Chondrocyte (in vitro differentiated cells): ENCODE measurements at regions not wholly inside any gene's neighbourhood (a gene's known extent, or its start where the extent isn't known, plus 50 kb on each side); places are given as distances from the start of the nearest gene placed in this dataset.

ENCODE experiments used
- DNase-seq: peaks from one replicate; pipeline ENCODE4 v3.0.0; 2021; ENCODE audit warnings: mixed read lengths, low spot score
- H3K27ac Mint-ChIP-seq: one replicate; pipeline ENCODE4 v1.8.0; 2021; ENCODE audit warnings: mild to moderate bottlenecking, moderate library complexity, mixed read lengths; ENCODE audit not compliant: unreplicated experiment
- H3K27me3 Mint-ChIP-seq: 2 replicates; pipeline ENCODE4 v1.8.0; 2021; ENCODE audit warnings: low read depth, mixed read lengths
- H3K36me3 Mint-ChIP-seq: 2 replicates; pipeline ENCODE4 v1.8.0; 2021; ENCODE audit warnings: low read depth, mixed read lengths
- H3K4me1 Mint-ChIP-seq: 2 replicates; pipeline ENCODE4 v1.8.0; 2021; ENCODE audit warnings: low read depth, mild to moderate bottlenecking, mixed read lengths
- H3K4me3 Mint-ChIP-seq: one replicate; pipeline ENCODE4 v1.8.0; 2021; ENCODE audit warnings: mild to moderate bottlenecking, moderate library complexity, mixed read lengths; ENCODE audit not compliant: unreplicated experiment
- H3K9me3 Mint-ChIP-seq: 2 replicates; pipeline ENCODE4 v1.8.0; 2021; ENCODE audit warnings: low read depth, mixed read lengths
- TF ChIP-seq, protein P1 (sequence below): fragments of 200-600 bp; sonication (generic); IDR thresholded peaks from 2 replicates; pipeline ENCODE4 v1.5.0; 2021; ENCODE audit warnings: antibody characterized with exemption, mild to moderate bottlenecking, moderate library complexity

DNA sequence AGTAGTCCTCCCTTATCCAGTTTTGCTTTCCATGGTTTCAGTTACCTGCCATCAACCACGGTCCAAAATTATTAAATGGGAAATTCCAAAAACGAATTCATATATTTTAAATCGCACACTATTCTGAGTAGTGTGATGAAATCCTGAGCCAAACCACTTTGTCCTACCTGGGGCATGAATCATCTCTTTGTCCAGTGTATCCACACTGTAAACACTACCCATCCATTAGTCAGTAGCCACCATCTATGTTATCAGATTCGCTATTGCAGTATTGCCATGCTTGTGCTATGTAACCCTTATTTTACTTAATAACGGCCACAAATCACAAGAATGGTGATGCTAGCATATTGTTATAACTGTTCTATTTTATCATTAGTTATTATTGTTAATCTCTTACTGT lies 704.6 kb downstream of the SMARCA1 start:
- no peaks in the 10 kb centered on the region for H3K27me3 Mint-ChIP-seq
- no peak overlapping the region for H3K4me3 Mint-ChIP-seq
- H3K27ac Mint-ChIP-seq: no peak overlapping the region
- TF ChIP-seq, protein P1, sequence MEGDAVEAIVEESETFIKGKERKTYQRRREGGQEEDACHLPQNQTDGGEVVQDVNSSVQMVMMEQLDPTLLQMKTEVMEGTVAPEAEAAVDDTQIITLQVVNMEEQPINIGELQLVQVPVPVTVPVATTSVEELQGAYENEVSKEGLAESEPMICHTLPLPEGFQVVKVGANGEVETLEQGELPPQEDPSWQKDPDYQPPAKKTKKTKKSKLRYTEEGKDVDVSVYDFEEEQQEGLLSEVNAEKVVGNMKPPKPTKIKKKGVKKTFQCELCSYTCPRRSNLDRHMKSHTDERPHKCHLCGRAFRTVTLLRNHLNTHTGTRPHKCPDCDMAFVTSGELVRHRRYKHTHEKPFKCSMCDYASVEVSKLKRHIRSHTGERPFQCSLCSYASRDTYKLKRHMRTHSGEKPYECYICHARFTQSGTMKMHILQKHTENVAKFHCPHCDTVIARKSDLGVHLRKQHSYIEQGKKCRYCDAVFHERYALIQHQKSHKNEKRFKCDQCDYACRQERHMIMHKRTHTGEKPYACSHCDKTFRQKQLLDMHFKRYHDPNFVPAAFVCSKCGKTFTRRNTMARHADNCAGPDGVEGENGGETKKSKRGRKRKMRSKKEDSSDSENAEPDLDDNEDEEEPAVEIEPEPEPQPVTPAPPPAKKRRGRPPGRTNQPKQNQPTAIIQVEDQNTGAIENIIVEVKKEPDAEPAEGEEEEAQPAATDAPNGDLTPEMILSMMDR: no peak
- H3K9me3 Mint-ChIP-seq: peaks cover 2% of the 10 kb centered on the region
- no peaks in the 10 kb centered on the region for H3K4me1 Mint-ChIP-seq
- H3K36me3 Mint-ChIP-seq: no peaks in the 10 kb centered on the region
- DNase-seq: no peak

DNA sequence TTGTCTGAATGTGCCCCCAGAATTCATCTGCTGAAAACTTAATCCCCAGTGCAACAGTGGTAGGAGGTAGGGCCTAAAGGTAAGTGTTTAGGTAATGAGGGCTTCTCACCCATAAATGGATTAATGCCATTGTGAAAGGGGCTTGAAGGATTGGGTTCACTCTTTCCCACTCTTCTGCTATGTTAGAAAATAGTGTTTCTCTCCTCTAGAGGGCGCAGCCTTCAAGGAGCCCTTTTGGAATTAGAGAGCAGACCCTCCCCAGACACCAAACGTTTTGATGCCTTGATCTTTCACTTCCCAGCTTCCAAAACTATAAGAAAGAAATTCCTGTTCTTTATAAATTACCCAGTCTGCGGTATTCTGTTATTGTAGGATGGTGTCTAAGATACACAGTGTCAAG lies 706.4 kb downstream of the SMARCA1 start:
- Mint-ChIP-seq H3K9me3 (peaks cover 2% of the 10 kb centered on the region), H3K27ac (no peak overlapping the region), H3K36me3 (no peaks in the 10 kb centered on the region), H3K27me3 (no peaks in the 10 kb centered on the region), H3K4me3 (no peak overlapping the region), H3K4me1 (no peaks in the 10 kb centered on the region)
- TF ChIP-seq, protein P1: peak; percentile 65
- DNase-seq: no peak

DNA sequence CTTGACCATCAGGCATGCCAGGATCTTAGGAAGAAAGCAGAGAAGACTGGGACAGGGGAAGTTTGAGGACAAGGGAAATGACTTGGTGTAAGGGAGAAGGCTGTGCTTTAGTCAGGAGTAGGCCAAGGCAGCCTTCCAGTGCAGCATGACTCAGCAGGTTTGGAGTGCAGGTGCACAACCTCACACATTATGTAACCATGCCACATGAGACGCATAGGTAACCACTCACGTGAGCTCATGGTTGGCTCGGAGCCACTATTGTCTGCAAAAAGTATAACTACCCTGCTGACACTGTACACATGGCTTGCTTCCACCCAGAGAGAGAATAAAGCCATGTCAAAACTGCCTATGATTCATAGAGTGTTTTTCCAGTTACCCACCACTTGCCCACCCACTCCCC lies 715.9 kb downstream of the SMARCA1 start:
- Mint-ChIP-seq H3K27ac (no peak overlapping the region), H3K27me3 (no peaks in the 10 kb centered on the region), H3K36me3 (no peaks in the 10 kb centered on the region), H3K4me1 (no peaks in the 10 kb centered on the region), H3K4me3 (no peak overlapping the region), H3K9me3 (peaks cover 34% of the 10 kb centered on the region)
- no peak for DNase-seq
- TF ChIP-seq, protein P1: no peak

DNA sequence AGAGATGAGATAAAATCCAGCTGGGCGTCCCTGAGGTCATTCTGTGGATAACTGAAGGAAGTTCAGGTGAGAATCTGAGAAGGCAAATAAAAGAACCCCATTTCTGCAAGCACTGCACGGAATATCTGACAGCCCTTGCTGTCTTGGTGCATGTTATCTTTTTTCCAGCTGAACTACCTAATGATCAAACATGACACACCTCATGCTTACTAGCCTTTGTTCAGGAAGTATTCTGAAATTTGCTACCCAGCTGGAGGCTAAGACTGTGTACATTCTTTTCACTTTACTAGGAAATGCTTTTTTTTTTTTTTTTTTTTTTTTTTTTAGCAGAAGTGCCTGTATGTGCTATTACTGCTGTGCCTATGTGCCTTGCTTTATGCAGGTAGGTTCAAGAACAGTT lies 718.1 kb downstream of the SMARCA1 start:
- peaks cover 29% of the 10 kb centered on the region for H3K9me3 Mint-ChIP-seq

DNA sequence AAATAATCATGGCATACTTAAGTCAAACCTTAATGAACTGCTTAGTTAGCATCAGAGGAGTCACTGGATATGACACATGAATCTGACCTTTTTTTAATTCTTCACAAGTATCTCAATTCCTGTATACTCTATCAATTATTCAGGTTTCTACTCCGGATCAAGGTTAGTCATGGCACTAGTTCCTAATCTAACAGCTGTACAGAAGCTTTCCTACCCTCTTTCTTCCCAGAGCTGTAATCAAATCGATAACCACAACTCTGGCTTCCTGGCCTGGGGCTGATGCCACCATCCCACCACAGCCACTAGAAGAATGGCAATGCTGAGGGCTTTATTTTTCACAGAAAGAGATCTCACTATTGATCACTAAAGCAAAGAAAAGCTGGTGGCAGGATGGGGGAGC lies 718.5 kb downstream of the SMARCA1 start:
- H3K4me3 Mint-ChIP-seq: no peak overlapping the region
- TF ChIP-seq, protein P1: no peak
- H3K27ac Mint-ChIP-seq: no peak overlapping the region
- H3K27me3 Mint-ChIP-seq: no peaks in the 10 kb centered on the region
- no peaks in the 10 kb centered on the region for H3K36me3 Mint-ChIP-seq
- no peak for DNase-seq
- H3K4me1 Mint-ChIP-seq: no peaks in the 10 kb centered on the region
- H3K9me3 Mint-ChIP-seq: peaks cover 25% of the 10 kb centered on the region

More for the DNA sequence above, 718.1 kb downstream of the SMARCA1 start:
- Mint-ChIP-seq H3K27ac (no peak overlapping the region), H3K27me3 (no peaks in the 10 kb centered on the region), H3K4me1 (no peaks in the 10 kb centered on the region), H3K36me3 (no peaks in the 10 kb centered on the region), H3K4me3 (no peak overlapping the region)
- TF ChIP-seq, protein P1: no peak
- no peak for DNase-seq
